SKM-1 treated with dmso at 0.1 percent for 144 hours (cell line): ENCODE measurements at regions not wholly inside any gene's neighbourhood (a gene's known extent, or its start where the extent isn't known, plus 50 kb on each side); places are given as distances from the start of the nearest gene placed in this dataset.
"Not testable (repeated sequence)": the region's sequence is repeated elsewhere in the genome, so short reads cannot be mapped to it uniquely, and the experiment has no call there.

Experiments used
- DNase-seq: peaks from one replicate; lab custom pipeline; 2025; ENCODE audit not compliant: unreplicated experiment; lab: John Stamatoyannopoulos, UW

- DNase-seq = no peak
These were observed 339.6 kb downstream of the TRIM36 start for GRCh38 chr5:114830114-114830513.

- no peak for DNase-seq
These were observed 346.8 kb downstream of the TRIM36 start for GRCh38 chr5:114822863-114823262.

GRCh38 chr5:114822436-114822835 lies 347.3 kb downstream of the TRIM36 start:
- no peak for DNase-seq

- DNase-seq = no peak
These were observed 379.3 kb downstream of the TRIM36 start for GRCh38 chr5:114790403-114790792.

- peak; percentile 37 for DNase-seq
These were observed 379.8 kb downstream of the TRIM36 start for GRCh38 chr5:114789773-114790402.

GRCh38 chr5:114782869-114783268 lies 386.8 kb downstream of the TRIM36 start:
- DNase-seq = no peak

- DNase-seq = no peak
These were observed 387.5 kb downstream of the TRIM36 start for GRCh38 chr5:114782177-114782576.

- DNase-seq = no peak
These were observed 389.4 kb downstream of the TRIM36 start for GRCh38 chr5:114780290-114780689.

- DNase-seq = no peak
These were observed 382.5 kb downstream of the KCNN2 start for GRCh38 chr5:114744406-114744805.

- no peak for DNase-seq
These were observed 372.4 kb downstream of the KCNN2 start for GRCh38 chr5:114734238-114734637.

- DNase-seq = no peak
These were observed 368.1 kb downstream of the KCNN2 start for GRCh38 chr5:114729986-114730385.

- DNase-seq = no peak
These were observed 365.5 kb downstream of the KCNN2 start for GRCh38 chr5:114727358-114727757.

GRCh38 chr5:114726131-114726530 lies 364.3 kb downstream of the KCNN2 start:
- no peak for DNase-seq

- no peak for DNase-seq
These were observed 357.4 kb downstream of the KCNN2 start for GRCh38 chr5:114719268-114719667.

- no peak for DNase-seq
These were observed 355.1 kb downstream of the KCNN2 start for GRCh38 chr5:114716955-114717354.

GRCh38 chr5:114704225-114704893 lies 342.5 kb downstream of the KCNN2 start:
- not testable (repeated sequence) for DNase-seq

- DNase-seq = no peak
These were observed 340.9 kb downstream of the KCNN2 start for GRCh38 chr5:114702731-114703130.

GRCh38 chr5:114702136-114702535 lies 340.3 kb downstream of the KCNN2 start:
- DNase-seq = no peak

GRCh38 chr5:114700823-114701222 lies 339.0 kb downstream of the KCNN2 start:
- no peak for DNase-seq

GRCh38 chr5:114695292-114695904 lies 333.5 kb downstream of the KCNN2 start:
- DNase-seq = no peak

GRCh38 chr5:114686356-114686755 lies 324.5 kb downstream of the KCNN2 start:
- no peak for DNase-seq

- DNase-seq = no peak
These were observed 316.9 kb downstream of the KCNN2 start for GRCh38 chr5:114678778-114679177.
